ENCODE measurements at regions not wholly inside any gene's neighbourhood (a gene's known extent, or its start where the extent isn't known, plus 50 kb on each side); places are given as distances from the start of the nearest gene placed in this dataset.
"Not testable (repeated sequence)": the region's sequence is repeated elsewhere in the genome, so short reads cannot be mapped to it uniquely, and the experiment has no call there.

DNA sequence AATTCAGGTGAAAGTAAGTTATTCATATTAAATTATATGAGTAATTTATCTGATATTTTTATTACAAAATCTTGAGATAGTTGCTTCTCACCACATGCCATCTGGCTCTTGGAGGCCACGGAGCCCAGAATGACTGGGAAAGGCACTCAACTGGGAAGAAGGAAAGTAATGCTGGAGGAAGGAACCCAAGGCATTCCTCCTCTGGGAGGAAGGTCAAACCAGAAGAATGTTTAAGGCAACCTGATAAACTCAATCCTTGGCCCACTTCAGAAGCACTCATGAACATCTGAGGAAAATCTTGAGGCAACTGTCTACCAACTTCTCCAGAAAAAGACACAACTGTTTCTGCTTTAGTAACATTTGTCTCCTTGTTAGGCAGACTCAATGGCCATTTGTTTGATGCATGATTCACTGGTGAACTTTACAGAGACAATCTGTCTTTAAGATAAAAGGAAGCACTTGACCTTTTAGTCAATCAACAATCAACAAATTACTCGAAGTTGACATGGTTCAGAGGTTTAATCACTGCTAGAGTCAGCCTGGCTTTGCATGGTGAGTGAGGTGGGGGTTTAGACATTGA lies 261.4 kb upstream of the MME start:
- no peaks in the 10 kb centered on the region for H3K27me3 Mint-ChIP-seq (ENCODE audit: low read depth)
- no peak overlapping the region for H3K27ac Mint-ChIP-seq
- no peak overlapping the region for H3K4me3 Mint-ChIP-seq
- H3K9me3 Mint-ChIP-seq, result peaks cover 12% of the 10 kb centered on the region
- no peak for TF ChIP-seq CTCF (IDR thresholded peaks at IDR 0.05; ENCODE audit: unreplicated experiment in 3 of 3)
- H3K4me1 Mint-ChIP-seq, result no peaks in the 10 kb centered on the region
- no peaks in the 10 kb centered on the region for H3K36me3 Mint-ChIP-seq (ENCODE audit: low read depth)

DNA sequence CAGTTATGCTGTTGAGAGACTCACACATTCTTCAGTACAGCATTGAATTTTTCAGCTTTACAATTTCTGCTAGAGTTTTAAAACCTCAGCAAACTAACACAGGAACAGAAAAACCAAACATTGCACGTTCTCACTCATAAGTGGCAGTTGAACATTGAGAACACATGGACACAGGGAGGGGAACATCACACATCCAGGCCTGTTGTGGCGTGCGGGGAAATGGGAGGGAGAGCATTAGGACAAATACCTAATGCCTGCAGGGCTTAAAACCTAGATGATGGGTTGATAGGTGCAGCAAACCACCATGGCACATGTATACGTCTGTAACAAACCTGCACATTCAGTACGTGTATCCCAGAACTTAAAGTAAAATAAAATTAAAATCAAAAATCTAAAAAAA lies 270.1 kb upstream of the MME start:
- not testable (repeated sequence) for H3K4me3 Mint-ChIP-seq; H3K27me3 Mint-ChIP-seq (ENCODE audit: low read depth); H3K27ac Mint-ChIP-seq; H3K36me3 Mint-ChIP-seq (ENCODE audit: low read depth); H3K4me1 Mint-ChIP-seq
- peaks cover 33% of the 10 kb centered on the region for H3K9me3 Mint-ChIP-seq

- H3K9me3 Mint-ChIP-seq, result peaks cover 22% of the 10 kb centered on the region
- H3K4me1 Mint-ChIP-seq, result no peaks in the 10 kb centered on the region
- no peaks in the 10 kb centered on the region for H3K36me3 Mint-ChIP-seq (ENCODE audit: low read depth)
- no peak overlapping the region for H3K4me3 Mint-ChIP-seq
- no peaks in the 10 kb centered on the region for H3K27me3 Mint-ChIP-seq (ENCODE audit: low read depth)
- H3K27ac Mint-ChIP-seq, result no peak overlapping the region
- TF ChIP-seq CTCF (IDR thresholded peaks at IDR 0.05; ENCODE audit: unreplicated experiment in 3 of 3), result no peak
These were observed 278.4 kb upstream of the MME start for GRCh38 chr3:154801729-154802128.

- H3K27me3 Mint-ChIP-seq (ENCODE audit: low read depth), result no peaks in the 10 kb centered on the region
- H3K4me1 Mint-ChIP-seq, result no peaks in the 10 kb centered on the region
- no peak overlapping the region for H3K27ac Mint-ChIP-seq
- H3K9me3 Mint-ChIP-seq, result peaks cover 9% of the 10 kb centered on the region
- H3K36me3 Mint-ChIP-seq (ENCODE audit: low read depth), result no peaks in the 10 kb centered on the region
- no peak for TF ChIP-seq CTCF (IDR thresholded peaks at IDR 0.05; ENCODE audit: unreplicated experiment in 3 of 3)
- H3K4me3 Mint-ChIP-seq, result no peak overlapping the region
These were observed 280.3 kb upstream of the MME start for GRCh38 chr3:154799800-154800199.

- Mint-ChIP-seq H3K4me1 (no peaks in the 10 kb centered on the region), H3K9me3 (no peaks in the 10 kb centered on the region), H3K36me3 (ENCODE audit: low read depth) (no peaks in the 10 kb centered on the region), H3K4me3 (no peak overlapping the region), H3K27ac (no peak overlapping the region), H3K27me3 (ENCODE audit: low read depth) (peaks cover 4% of the 10 kb centered on the region)
- TF ChIP-seq CTCF (IDR thresholded peaks at IDR 0.05; ENCODE audit: unreplicated experiment in 3 of 3), result no peak
These were observed 284.5 kb upstream of the MME start for GRCh38 chr3:154795582-154795981.

GRCh38 chr3:154794814-154795445 lies 285.2 kb upstream of the MME start:
- Mint-ChIP-seq H3K36me3 (ENCODE audit: low read depth) (no peaks in the 10 kb centered on the region), H3K9me3 (no peaks in the 10 kb centered on the region), H3K4me3 (no peak overlapping the region), H3K27ac (no peak overlapping the region), H3K4me1 (no peaks in the 10 kb centered on the region), H3K27me3 (ENCODE audit: low read depth) (peaks cover 4% of the 10 kb centered on the region)
- TF ChIP-seq CTCF (IDR thresholded peaks at IDR 0.05; ENCODE audit: unreplicated experiment in 3 of 3), result no peak

Data from nephron (organoid).